Right atrium auricular region (tissue), 2 donors: ENCODE measurements at regions not wholly inside any gene's neighbourhood (a gene's known extent, or its start where the extent isn't known, plus 50 kb on each side); places are given as distances from the start of the nearest gene placed in this dataset.

ENCODE experiments used
- DNase-seq: peaks from one replicate; pipeline ENCODE4 v3.0.0-alpha.2; 2019; ENCODE audit warnings: low spot score
- H3K27ac ChIP-seq, 2 donors: fragments of 200-600 bp; sonication (generic); 1 replicate in 1 of 2; 2 replicates in 1 of 2; pipeline ENCODE4 v1.5.1; 2016 to 2019
- H3K27me3 ChIP-seq, 2 donors: fragments of 200-600 bp; sonication (generic); one replicate each; pipeline versions ENCODE4 v1.5.1 to v1.6.0; 2017 to 2019
- H3K36me3 ChIP-seq: fragments of 200-600 bp; sonication (generic); one replicate; pipeline ENCODE4 v1.5.1; 2016
- H3K4me1 ChIP-seq, 2 donors: fragments of 200-600 bp; sonication (generic); one replicate each; pipeline versions ENCODE4 v1.5.1 to v1.6.0; 2017 to 2019
- H3K4me3 ChIP-seq, 2 donors: fragments of 200-600 bp; sonication (generic); 1 replicate in 1 of 2; 2 replicates in 1 of 2; pipeline ENCODE4 v1.5.1; 2017 to 2019; ENCODE audit warnings: mild to moderate bottlenecking in 1 of 2, moderate library complexity in 1 of 2
- H3K9me3 ChIP-seq, 2 donors: fragments of 200-600 bp; sonication (generic); one replicate each; pipeline ENCODE4 v1.5.1; 2019
- CTCF ChIP-seq, 2 donors: fragments of 200-600 bp; sonication (generic); IDR thresholded peaks; one replicate each; pipeline ENCODE4 v1.5.1; 2019; ENCODE audit warnings: antibody characterized with exemption in 2 of 2

DNA sequence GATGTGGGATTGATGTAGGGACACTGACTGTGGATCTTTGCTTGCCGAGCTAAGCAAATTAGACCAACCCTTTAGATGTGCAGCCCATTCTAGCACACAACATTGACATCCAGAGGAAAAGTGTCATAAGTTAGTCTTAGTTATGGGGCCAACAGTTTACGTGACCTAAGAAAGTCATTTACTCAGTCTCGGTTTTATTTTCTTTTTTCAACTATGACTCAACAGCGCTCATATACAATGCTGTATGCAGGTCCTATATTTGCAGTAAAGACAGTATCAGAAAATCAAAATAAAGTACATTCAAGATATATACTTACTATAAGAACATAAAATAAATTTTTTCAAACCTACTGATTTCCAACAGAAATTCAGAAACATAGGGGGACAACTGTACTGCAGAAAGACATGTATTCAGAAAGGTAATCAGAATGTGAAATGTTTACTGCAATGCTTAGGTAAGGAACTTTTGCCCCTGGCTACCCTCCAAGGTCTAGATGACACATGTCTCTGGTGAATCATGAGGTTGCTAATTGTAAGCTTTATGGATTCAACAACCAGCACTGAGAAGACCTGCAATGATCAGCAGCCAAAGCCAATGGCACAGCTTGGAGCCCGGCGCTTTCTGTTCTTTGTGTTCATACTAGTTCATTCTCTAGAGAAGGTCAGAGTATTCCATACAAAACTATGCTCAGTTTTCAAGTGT is 317.5 kb upstream of the CNTN6 start:
- Histone ChIP-seq H3K27me3 (no peaks in the 10 kb centered on the region), H3K4me1 (no peaks in the 10 kb centered on the region), H3K36me3 (no peaks in the 10 kb centered on the region), H3K27ac (no peak overlapping the region), H3K4me3 (no peak overlapping the region), H3K9me3 (no peaks in the 10 kb centered on the region)
- DNase-seq: no peak
- no peak for TF ChIP-seq CTCF (IDR thresholded peaks at IDR 0.05)

- no peaks in the 10 kb centered on the region for H3K27me3 ChIP-seq
- H3K4me1 ChIP-seq: no peaks in the 10 kb centered on the region
- no peak overlapping the region for H3K27ac ChIP-seq
- no peaks in the 10 kb centered on the region for H3K9me3 ChIP-seq
- no peak for DNase-seq
- H3K4me3 ChIP-seq: no peak overlapping the region
- no peaks in the 10 kb centered on the region for H3K36me3 ChIP-seq
- no peak for TF ChIP-seq CTCF (IDR thresholded peaks at IDR 0.05)
These were observed 312.3 kb upstream of the CNTN6 start for GRCh38 chr3:780505-780904.

- Histone ChIP-seq H3K4me1 (no peaks in the 10 kb centered on the region), H3K36me3 (no peaks in the 10 kb centered on the region), H3K4me3 (no peak overlapping the region), H3K27ac (no peak overlapping the region), H3K9me3 (no peaks in the 10 kb centered on the region), H3K27me3 (no peaks in the 10 kb centered on the region)
- no peak for DNase-seq
- TF ChIP-seq CTCF (IDR thresholded peaks at IDR 0.05): no peak
These were observed 301.4 kb upstream of the CNTN6 start for GRCh38 chr3:791442-791841.

DNA sequence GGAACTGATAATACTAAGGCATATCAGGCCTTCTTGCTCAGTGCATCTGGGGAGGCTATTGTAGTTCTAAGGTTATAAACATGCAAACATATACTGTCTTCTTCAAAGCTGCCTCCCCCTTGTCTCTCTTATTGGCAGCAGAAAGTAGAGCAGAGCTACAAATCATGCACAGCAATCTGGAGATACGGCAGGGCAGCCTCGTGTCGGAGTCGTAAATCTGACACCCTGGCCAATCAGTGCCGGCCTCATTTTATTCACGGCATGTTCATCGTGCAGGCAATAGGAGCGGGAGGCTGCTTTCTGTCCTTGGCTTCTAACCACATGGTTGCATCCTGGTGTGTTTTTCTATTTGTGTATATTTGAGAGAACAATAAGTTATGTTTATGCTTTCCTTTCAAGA is 300.2 kb upstream of the CNTN6 start:
- no peak for DNase-seq
- no peaks in the 10 kb centered on the region for H3K36me3 ChIP-seq
- no peaks in the 10 kb centered on the region for H3K4me1 ChIP-seq
- H3K4me3 ChIP-seq: no peak overlapping the region
- no peak overlapping the region for H3K27ac ChIP-seq
- no peak for TF ChIP-seq CTCF (IDR thresholded peaks at IDR 0.05)
- no peaks in the 10 kb centered on the region for H3K9me3 ChIP-seq
- H3K27me3 ChIP-seq: no peaks in the 10 kb centered on the region

DNA sequence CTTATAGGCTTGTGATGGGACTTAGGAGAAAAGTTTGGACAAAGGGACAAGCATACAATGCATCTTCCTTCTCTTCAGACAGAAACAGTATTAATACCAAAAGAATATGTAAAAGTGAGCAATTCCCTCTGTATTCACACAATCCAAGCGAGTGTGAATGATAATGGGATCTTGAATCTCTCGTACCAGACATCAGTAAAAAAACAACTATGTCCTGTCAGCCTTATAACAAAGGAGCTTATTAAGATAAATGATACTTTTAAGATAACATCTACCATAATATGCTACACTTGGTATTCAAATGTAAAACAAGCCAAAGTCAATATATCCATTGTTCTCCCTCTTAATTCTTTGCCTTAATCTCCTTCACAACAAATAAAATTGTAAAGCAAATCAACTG is 288.6 kb upstream of the CNTN6 start:
- no peak for TF ChIP-seq CTCF (IDR thresholded peaks at IDR 0.05)
- H3K27ac ChIP-seq: no peak overlapping the region
- no peaks in the 10 kb centered on the region for H3K27me3 ChIP-seq
- no peaks in the 10 kb centered on the region for H3K9me3 ChIP-seq
- H3K4me3 ChIP-seq: no peak overlapping the region
- H3K4me1 ChIP-seq: no peaks in the 10 kb centered on the region
- DNase-seq: no peak
- no peaks in the 10 kb centered on the region for H3K36me3 ChIP-seq

GRCh38 chr3:805326-805725 is 287.5 kb upstream of the CNTN6 start:
- H3K36me3 ChIP-seq: no peaks in the 10 kb centered on the region
- TF ChIP-seq CTCF (IDR thresholded peaks at IDR 0.05): no peak
- H3K9me3 ChIP-seq: no peaks in the 10 kb centered on the region
- H3K4me1 ChIP-seq: no peaks in the 10 kb centered on the region
- no peak overlapping the region for H3K4me3 ChIP-seq
- DNase-seq: no peak
- no peaks in the 10 kb centered on the region for H3K27me3 ChIP-seq
- H3K27ac ChIP-seq: no peak overlapping the region
